ENCODE measurements at regions not wholly inside any gene's neighbourhood (a gene's known extent, or its start where the extent isn't known, plus 50 kb on each side); places are given as distances from the start of the nearest gene placed in this dataset.
"Not testable (repeated sequence)": the region's sequence is repeated elsewhere in the genome, so short reads cannot be mapped to it uniquely, and the experiment has no call there.

DNA sequence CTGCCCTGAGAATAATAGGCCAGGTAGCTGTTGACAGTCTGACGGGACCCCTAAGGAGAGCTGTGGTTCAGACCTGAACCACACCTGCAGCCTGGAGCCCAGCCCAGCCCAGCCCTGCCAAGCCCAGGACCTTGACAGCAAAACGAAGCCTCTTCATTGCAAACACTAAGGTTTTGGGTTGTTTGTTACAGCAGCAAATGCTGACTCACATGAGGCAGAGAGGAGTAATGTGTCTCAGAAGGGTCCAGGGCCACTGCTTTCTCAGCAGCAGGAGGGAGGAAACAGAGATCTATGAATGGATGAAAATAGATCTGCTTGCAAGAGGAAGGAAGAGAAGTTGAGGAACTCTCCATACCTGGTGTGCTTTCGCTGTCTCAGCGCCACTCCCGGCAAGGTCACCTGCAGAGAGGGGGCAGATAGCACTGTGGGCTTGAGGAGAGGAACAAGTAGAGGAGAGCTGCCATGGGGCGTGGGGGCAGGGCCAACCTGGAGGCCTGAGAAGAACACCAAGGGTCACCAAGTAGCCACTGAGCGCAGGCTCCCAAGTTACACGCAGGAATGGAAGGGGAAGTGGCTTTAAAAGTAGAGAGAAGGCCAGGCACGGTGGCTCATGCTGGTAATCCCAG lies 127.2 kb downstream of the ZNF281 start:
- no peak for DNase-seq (ENCODE audit: low read depth in 2 of 2)

DNA sequence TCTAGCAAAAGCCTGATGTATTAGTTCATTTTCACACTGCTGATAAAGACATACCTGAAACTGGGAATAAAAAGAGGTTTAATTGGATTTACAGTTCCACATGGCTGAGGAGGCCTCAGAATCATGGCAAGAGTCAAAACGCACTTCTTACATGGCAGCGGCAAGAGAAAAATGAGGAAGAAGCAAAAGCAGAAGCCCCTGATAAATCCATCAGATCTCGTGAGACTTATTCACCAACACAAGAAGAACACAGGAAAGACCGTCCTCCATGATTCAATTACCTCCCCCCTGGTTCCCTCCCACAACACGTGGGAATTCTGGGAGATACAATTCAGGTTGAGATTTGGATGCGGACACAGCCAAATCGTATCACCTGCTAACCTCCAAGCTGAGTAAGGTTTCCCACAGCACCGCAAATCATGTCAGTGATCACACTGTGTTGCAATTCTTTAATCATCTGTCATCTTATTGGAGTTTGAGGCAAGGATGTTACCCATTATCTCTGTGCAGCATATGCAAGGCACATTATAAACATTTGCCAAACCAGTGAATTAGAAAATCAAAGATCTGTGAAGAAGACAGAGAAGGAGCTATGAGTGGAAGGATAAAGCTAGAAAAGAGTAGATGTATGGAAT lies 128.5 kb downstream of the ZNF281 start:
- no peak for DNase-seq (ENCODE audit: low read depth in 2 of 2)

DNA sequence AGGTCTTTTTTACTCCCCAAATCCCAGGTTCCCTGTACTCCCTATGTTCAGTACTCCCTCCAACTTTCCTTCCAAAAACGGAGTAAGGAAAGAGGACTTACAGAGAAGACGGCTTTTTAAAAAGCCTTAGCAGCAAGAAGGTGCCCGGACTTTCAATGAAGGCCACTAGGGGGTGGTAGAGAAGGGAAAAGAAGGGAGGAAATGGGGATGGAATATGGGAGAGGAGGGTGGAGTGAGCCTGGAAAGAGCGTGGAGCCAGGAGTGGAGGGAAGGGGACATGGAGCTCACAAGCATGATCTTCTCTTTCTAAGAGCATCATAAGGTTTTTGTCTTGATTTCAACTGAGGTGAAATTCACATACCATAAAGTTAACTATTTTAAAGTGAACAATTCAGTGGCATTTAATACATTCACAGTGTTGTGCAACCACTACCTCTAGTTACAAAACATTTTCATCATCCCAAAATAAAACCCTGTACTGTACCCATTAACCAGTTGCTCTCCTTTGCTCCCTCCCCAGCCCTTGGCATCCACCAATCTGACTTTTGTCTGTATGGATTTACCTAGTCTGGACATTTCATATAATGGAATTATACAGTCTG lies 129.9 kb downstream of the ZNF281 start:
- no peak for DNase-seq (ENCODE audit: low read depth in 2 of 2)

DNA sequence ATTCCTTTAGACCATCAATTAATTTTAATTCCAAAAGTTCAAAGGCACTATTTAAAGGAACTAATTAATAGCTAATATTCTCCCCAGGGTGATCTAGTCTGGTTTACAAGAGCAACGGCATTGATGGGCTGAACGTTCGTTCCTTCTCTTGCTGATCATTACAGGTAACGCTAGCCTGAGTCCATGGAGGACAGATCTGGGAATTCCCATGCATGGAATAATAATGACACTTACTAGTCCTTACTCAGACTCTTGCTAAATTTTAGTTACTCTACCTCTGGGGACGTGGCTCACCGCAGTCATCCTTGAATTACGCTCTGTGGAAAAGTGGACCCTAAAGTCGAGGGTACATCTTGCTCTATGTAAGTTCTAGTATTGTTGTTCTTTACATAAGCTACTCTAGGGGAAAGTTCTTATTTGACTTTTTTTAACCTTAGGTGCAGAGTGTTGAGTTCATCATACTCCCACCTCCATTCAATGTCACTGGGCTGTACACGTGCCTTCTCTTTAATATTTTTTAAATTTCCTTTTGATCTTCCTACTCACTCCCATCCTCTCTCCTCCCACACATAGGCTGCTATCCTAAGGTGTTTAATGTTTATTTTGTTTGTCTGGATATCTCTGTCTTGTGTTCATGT lies 133.9 kb downstream of the ZNF281 start:
- no peak for DNase-seq (ENCODE audit: low read depth in 2 of 2)

DNA sequence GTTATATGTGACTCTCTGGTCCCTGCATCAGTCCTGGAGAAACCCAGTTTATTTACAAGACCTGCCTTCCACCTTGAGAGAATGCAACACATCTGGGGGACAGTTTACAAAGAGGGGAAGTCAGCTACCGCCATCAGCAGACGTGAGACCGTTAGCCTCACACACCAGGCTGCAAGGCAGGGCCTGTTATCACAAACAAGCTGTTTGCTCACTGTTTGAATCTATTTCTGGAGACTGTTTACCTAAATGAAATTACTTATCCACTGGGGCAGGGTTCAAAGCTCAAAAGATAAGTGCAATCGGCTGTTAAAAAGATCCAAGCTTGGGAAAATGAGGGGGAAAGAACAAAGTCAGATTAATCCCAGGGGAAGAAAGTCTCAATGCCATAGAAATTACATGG lies 134.4 kb downstream of the ZNF281 start:
- DNase-seq (ENCODE audit: low read depth in 2 of 2) = no peak

DNA sequence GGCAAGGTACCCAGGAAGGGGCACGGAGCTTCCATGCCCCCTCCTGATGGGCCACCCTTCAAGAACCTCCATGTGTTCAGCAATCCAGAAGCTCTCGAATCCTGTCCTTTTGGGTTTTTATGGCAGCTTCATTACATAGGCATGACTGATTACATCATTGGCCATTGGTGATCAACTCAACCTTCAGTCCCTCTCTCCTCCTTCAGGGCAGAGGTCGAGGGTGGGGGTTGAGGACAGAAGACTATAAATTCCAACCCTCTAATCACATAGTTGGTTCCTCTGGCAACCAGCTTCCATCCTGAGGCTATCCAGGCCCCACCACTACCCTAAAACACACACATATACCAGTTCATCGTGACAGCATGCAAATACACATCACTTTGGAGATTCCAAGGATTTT lies 135.7 kb downstream of the ZNF281 start:
- DNase-seq (ENCODE audit: low read depth in 2 of 2) = no peak

DNA sequence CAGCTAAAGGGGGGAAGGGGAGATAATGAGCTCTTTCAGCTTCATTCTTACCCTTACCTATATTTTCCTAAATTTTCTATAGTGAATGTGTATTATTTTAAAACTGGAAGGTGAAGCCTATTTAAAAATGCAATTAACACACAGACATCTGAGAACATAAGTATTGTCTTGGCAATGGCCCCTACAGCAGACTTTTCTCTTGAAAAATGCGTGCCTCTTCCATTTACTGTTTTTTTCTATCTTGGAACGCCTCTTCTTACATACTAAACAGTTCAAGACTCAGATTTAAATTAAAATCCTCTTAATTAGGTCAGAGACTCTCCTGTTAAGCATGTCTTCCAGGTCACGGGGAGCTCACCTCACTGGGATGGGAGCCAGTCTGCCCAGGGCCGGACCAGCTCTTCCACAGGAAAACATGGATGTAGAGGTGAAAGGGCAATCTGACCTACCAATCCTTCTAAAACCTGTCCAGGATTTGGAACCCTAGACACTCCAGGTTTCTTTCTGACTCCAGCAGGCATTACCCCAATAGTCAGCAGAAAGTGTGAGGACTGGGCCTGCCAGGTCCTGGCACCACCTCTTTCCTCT lies 137.3 kb downstream of the ZNF281 start:
- DNase-seq (ENCODE audit: low read depth in 2 of 2) = no peak

DNA sequence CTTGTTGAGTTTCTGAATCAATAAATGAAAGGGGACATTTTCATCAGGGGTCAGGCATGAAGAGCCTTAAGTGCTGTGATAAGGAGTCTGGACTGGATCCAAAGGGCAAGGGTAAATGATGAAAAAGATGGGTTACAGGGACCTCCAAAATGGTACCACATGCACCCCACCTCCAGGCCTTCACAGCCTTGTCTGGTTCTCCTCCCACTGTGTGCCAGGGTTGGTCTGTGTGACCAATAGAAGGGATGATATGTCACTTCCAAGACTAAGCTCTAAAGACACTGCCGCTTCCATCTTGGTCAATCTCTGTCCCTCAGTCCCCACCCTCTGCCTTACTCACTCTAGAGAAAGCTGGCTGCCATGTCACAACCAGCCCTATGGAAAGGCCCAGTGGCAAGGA lies 140.6 kb downstream of the ZNF281 start:
- no peak for DNase-seq (ENCODE audit: low read depth in 2 of 2)

DNA sequence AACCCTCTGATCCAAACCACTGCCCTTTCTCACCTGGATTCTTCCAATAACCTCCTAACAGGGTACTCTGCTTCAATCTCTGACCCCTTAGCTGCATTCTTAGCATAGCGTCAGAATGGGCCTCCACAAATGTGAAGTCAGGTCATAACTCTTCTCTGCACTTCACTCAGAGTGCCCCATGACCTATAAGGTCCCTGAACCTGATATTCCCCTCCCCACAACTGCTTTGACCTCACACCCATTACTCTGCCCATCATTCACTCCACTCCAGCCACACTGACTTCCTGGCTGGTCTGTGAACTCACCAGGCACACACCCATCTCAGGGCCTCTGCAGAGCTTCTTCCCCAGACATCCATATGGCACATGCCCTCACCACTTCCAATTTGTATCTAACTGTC lies 141.9 kb downstream of the ZNF281 start:
- no peak for DNase-seq (ENCODE audit: low read depth in 2 of 2)

DNA sequence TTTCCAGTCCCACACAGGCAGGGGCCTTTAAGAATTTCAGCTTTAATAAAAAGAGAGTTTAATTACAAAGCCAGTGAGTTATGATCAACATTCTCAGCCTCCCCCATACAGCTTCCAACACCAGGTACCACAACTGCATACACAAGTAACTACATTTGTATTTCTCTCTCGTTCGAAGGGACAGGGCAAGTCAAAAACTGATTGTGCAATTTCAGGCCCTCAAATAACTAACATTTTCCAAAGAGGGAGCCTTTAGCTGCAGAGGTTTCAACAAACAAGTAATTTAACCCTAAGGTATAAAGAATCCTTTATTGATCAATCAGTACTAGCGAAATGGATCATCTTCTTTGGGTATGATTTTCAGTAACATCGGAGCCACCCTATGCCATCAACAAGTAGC lies 142.4 kb downstream of the ZNF281 start:
- DNase-seq (ENCODE audit: low read depth in 2 of 2) = no peak

DNA sequence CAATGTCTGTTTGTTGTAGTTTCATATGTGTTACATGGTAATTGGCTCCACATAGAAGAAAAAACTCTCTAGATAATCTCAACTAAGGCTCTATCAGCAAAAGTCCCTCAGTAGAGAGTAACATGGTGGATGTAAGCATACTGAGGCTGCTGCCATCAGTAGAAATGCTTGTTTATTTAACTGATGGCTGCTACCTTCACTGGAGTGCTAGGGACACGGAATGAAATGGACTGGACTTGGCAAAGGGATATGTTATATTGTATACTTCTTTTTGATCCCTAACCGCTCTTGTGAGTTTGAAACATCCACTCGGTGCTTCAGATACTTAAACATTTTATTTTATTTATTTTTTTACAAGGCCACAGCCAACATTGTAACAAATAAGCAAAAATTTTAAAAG lies 143.0 kb downstream of the ZNF281 start:
- DNase-seq (ENCODE audit: low read depth in 2 of 2) = no peak

DNA sequence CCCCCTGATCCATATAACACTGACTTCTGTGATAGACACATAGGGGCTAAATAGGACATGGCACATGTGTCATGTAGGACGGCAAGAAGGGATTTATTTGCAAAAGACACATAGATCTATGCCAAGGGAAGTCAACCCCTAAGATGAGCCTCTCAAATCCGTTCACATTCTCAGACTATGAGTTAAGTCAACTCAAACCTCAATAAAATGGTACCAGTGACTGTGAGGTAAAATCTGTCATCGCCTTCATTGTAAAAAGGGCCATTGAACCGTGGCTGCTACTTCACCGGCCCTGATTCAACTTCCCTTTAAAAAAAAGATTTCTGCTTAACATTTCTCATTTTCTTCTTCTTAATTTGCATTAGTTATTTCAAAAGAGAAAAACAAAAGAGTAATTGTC lies 144.0 kb downstream of the ZNF281 start:
- DNase-seq (ENCODE audit: low read depth in 2 of 2) = no peak

DNA sequence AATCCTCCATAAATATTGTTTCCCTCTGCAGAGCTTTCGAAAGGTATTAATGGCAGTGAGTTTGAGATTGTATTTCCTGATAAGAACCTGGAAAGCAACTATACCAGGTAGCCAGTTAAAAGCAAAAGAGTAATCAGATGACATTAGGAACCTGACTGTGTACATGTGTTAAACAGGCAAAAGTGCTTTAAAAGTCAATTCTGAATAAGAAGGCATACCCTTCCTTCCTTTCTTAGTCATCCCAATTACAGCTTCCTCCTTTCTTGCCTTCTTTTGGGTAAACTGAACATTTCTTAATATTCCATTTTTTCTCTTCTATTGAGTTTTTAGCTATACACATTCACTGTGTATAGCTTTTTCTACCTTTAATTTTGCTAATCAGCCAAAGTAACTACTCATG lies 144.7 kb downstream of the ZNF281 start:
- no peak for DNase-seq (ENCODE audit: low read depth in 2 of 2)

DNA sequence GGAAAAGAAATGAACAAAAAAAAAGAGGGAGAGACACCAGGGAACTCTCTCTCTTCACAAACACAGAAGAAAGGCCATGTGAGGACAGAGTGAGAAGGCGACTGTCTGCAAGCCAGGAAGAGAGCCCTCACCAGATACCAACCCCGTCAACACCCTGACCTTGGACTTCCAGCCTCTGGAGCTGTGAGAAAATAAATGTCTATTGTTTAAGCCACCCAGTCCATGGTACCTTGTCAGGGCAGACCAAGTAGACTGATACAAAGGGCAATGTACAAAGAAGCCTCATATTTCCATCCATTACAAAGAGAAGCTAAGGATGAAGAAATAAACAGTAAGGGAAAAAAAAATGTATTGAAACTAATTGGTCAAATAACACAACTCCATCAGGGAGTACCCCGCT lies 146.6 kb downstream of the ZNF281 start:
- no peak for DNase-seq (ENCODE audit: low read depth in 2 of 2)

DNA sequence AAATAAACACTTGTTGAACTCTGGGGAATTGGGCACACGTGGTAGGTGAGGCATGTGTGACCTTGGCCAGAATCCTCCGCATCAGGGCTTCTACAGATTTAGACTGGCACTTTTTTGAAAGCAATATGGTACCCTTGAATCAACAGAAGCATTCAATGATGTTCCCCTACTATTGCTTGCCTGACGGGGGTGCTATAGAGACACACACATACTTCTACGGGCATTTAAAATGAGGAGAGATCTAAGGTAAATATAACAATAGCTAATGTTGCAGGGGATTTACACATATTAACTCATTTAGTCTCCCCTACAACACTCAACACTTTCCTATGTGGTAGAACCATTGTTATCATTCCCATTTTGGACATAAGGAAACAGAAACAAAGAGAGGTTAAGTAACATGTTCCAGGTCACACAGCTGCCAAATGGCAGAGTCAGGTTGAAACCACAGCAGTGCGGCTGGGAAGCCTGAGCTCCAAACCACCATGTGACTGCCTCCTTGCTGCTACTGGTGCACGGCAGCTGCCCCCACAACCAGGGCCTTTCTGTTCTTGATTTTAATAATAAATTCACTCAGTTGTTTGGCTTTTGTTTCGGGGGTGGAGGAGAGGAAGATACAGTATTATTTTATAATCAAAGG lies 147.4 kb downstream of the ZNF281 start:
- DNase-seq (ENCODE audit: low read depth in 2 of 2) = no peak

DNA sequence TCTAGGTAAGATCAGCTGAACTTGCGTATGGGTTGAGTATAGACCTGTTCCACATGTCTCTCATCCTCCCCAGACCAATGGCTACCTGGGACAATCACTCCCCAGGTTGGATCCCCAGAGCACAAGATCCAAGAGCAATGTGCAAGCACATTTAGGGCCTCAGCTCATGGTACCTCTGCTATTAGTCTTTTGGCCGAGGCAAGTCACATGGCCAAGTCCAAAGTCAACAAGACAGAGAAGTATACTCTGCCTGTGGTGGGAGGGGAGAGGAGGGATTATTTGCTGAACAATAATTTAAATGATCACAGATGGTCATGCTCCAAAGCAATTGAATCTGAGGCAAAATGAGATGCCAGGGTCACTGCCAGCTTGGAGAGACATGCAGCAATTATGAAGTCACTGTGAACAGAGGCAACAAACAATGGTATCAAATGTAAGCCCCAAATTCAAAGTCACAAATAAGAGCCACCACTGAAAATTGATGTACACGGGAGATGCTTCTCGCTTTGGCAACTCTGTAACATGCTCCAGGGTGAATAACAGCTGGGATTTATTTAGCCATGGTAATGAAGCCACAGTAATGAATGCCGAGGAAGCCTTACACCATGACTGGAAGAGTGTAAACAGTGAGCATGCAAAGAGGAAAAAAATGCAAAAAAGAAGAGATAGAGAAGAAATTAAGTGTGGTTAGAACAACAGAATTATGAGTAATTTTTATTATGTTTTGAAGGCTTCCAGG lies 149.1 kb downstream of the ZNF281 start:
- no peak for DNase-seq (ENCODE audit: low read depth in 2 of 2)

DNA sequence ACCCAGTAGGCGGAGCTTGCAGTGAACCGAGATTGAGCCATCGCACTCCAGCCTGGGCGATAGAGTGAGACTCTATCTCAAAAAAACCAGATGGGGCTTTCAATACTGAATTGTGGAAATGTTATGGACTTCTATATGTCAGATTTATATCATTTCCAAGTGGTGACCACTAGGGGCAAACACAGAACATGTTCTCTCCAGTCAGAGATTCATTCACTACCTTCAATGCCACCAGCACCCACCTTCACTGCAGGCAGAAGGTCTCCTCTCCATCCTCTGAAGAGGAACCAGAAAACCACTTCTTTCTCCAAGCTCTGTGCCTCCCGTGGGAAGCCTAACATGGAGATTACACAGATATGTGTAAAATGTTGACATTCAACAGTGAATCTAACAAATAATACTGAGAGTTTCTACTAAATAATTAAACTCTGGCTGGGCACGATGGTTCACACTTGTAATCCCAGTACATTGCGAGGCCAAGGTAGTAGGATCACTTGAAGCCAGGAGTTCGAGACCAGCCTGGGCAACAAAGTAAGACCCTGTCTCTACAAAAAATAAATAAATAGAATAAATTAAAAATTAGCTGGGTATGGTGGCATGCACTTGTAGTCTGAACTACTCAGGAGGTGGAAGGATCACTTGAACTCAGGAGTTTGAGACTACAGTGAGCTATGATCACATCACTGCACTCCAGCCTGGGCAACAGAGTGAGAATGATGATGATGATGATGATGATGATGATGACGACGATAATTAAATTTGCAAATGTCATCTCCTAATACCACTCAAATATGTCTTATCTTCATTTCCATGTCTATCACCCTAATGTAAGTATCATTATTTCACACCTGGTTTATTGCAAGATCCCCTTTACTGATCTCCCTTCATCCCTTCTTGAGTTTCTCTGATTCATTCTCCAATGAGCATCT lies 151.1 kb downstream of the ZNF281 start:
- no peak for DNase-seq (ENCODE audit: low read depth in 2 of 2)

DNA sequence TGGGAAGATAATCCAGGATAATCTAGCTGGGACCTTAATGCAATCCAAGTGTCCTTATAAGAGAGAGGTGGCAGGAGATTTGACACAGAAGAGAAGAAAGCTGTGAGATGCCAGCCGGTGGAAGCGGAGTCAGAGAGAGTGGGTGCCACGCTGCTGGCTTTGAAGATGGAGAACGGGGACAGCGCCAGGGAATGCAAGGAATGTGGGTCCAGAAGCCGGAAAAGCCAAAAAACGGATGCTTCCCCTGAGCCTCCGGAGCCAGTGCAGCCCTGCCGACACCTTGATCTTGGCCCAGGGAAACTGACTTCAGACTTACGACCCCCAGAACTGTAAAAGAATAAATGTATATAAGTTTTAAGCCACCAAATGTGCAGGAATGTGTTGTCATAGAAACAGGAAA lies 152.6 kb downstream of the ZNF281 start:
- DNase-seq (ENCODE audit: low read depth in 2 of 2) = no peak

DNA sequence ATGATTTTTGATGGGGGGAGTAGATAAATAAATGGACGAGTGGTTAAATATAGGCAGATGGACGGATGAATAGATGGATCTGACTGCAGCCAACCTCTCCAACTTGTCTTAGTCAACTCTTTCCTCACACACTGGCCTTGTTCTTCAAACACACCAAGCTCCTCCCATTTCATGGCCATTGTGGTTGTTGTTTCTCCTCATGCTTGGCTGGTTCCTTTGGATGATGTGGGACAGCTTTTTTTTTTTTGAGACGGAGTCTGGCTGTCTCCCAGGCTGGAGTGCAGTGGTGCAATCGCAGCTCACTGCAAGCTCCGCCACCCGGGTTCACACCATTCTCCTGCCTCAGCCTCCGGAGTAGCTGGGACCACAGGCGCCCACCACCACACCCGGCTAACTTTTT lies 155.2 kb downstream of the ZNF281 start:
- DNase-seq (ENCODE audit: low read depth in 2 of 2) = not testable (repeated sequence)

DNA sequence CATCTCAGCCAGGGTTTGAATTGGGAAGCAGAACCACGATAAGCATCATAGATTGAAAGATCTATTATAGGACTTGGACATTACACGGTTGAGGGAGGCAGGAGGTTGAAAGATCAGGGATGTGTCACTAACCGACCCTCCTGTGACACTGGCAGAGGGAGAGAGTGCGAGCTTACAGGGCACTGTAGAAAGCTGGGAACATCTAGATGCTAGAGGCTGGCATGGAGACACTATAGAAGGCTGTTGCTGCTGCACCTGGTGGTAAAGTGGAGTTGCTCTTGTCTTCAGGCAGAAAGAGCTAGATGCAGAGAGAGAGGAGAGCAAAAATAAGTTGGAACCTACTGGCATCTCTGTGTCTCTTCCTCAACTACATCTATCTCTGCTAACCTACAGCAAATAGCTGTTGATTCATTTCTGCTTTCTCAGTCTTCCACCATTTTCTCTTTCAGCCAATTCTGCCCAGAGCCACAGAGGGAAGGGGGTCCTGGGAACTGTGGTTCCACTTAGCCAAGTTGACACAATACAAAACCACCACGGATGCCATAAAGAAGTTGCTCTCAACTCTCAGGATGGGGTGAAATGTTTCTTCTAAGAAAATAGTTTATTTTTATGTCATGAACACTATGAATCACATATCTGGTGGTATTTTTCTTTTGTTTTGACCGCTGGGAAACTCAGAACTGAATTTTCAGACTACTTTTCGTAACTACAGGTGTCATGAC lies 155.9 kb downstream of the ZNF281 start:
- no peak for DNase-seq (ENCODE audit: low read depth in 2 of 2)
